NCI-H1436 (cell line): ENCODE measurements at regions not wholly inside any gene's neighbourhood (a gene's known extent, or its start where the extent isn't known, plus 50 kb on each side); places are given as distances from the start of the nearest gene placed in this dataset.
"Not testable (repeated sequence)": the region's sequence is repeated elsewhere in the genome, so short reads cannot be mapped to it uniquely, and the experiment has no call there.

Source experiments
- DNase-seq: peaks from one replicate; lab custom pipeline; 2025; lab: John Stamatoyannopoulos, UW

DNA sequence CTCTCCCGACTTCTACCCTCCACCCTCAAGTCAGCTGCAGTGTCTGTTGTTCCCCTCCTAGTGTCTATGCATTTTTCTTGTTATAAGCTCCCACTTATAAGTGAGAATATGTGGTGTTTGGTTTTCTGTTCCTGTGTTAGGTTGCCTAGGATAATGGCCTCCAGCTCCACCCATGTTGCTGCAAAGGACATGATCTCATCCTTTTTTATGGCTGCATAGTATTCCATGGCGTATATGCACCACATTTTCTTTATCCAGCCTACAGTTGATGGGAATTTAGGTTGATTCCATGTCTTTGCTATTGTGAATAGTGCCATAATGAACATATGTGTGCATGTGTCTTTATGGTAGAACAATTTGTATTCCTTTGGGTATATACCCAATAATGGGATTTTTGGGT is 80.7 kb downstream of the SPTSSA start:
- not testable (repeated sequence) for DNase-seq

DNA sequence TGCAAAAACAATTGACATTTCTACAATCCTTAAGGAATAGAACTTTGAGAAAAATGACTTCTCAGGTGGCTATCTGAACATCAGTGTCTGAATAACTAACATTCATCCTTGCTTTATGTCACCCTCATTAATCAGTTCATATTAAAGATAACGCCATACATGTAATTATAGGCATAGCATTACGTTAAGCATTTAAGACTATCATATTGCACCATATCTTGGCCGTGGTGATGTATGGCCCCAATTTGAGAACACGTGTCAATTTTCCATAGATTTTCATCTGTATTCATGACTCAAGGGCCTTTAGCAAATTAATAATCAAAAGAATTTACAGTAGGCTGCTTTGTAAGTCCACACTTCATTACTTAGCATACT is 81.6 kb downstream of the SPTSSA start:
- no peak for DNase-seq

DNA sequence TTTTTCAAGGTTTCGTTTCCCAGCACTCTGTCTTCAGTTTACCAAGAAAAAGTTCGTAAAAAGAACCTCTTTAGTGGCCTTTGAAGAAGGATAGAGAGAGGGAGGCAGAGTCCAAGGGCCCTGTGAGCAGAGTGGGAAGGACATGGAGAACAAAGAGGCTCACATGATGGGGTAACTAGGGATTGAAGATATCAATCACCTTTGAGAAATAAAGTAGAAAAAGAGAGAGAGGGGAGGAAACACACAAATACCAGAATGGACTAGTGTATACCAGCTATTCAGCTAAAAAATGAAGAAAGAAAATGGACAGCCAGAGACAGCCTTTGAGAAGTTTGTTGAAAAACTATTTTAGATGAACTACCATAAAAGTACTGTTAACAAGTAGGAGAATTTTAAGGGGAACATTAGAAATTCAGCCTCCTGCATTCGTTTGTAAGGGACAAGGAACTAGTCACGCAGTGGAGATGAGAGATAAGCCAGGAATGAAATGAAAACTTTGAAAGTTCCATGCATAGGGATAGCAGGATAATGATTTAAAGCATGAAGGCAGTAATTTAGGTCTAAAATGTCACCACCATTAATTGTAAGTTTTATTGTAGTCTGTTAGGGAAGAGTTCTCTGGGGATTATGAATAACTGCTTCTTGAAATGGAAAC is 82.1 kb downstream of the SPTSSA start:
- no peak for DNase-seq

DNA sequence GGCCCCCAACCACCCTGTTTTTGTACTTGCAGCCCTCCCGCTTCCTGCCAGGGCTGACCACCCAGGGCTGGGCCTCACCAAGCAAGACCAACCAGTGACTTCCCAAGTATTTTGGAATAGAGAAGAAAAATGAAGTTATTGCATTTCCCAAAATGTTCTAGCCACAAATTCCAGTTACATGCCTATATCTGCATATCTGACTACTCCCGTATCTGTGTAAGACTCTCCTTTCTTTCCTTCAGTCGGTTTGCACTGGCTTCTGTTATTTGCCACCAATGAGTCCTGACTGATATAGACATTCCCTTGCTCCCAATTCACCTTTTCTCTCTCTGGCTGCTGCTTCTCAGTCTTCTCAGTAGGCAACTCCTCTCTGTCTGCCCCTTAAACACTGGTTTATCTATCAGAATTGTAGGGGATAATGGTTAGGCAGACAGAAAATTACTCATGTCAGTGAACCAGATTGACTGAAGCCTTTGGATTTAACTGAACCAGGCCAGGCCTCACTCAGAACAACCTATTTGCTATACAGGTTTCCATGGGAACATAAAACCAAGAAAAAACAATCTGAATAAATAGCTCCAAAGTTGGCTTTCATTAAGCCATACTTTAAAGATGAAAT is 85.3 kb downstream of the SPTSSA start:
- no peak for DNase-seq

DNA sequence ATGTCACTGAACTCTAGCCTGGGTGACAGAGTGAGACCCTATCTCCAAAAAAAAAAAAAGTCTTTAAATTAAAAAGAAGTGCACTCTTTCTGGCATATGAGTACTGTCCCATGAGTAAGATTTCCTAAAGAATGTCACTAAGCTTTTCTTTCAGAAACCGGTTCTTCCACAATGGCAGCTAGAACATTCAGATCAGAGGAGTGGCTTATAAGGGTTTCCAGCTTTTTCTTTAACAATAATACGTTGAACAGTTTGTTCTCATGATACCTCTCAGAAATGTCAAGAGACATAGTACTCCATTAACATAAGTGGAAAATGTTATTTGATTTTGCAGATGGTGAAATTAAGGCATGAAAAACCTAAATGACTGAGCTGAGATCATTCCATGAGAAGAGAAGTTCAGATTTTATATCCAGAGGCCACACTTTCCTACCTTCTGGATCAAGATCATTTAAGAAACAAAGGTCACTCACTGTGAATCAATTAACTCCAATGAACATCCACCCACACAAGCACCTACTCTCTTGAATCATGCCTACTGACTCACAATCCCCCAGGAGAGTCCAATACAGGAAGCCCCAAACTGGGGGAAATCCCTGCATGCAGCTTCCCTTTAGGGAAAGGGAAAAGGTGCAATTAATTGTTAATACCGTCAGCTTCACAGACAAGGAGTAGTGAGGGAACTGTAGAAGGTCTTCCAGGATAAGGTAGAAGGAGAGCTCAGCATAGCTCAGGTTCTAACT is 86.9 kb downstream of the SPTSSA start:
- DNase-seq, result no peak

DNA sequence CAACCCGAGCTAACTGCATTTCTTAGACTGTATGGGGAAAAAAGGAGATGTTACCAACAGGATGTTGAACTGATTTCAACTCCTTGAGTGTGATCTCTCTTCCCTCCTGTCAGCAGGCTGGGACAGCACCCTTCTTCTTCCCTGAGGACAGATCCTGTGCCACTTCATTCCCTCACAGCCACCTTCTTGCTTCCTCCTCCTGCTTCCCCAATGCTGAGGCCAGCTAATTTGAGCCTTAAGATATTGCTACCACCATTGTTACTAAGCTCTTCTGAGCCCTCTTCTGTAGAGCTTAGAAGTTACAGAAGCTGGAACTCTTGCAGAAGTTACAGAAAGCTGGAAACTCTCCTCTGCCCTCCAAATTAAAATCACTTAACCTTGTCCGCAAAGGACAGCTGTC is 88.8 kb downstream of the SPTSSA start:
- DNase-seq, result no peak

DNA sequence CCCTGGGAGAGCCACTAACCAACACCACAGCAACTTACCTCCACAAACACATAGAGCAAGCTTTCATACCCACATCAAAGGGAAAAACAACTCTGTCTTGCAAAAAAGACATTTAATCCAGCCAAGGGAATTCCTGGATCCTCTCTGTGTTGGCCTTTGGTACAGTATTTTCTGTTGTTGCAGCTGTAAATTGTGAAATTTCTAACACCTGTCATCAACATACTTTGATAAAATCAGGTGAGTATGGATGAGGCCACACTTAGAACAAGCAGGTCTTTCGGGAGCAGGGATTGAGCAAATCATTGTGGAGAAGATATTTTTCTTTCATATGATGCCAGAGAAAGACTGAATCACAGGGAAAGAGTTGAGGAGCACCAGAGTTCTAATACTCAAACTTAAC is 89.3 kb downstream of the SPTSSA start:
- DNase-seq, result no peak

DNA sequence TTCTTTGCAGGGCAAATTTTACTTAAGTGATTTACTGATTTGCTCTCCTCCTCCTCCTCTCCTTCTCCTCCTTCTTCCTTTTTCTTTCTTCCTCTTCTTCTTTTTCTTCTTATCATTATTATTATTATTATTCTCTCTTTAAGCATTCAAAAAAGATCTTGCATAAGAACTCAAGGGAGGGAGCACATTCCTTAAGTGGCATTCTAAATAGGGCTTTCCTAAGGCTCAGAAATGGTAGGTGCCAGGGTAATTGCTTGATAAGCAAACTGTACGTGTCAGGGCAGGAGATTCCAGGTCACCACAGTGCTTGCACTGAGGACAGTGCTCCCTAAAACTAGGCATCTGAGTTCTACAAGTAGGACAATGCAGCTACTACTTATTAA is 92.4 kb downstream of the SPTSSA start:
- DNase-seq, result no peak

DNA sequence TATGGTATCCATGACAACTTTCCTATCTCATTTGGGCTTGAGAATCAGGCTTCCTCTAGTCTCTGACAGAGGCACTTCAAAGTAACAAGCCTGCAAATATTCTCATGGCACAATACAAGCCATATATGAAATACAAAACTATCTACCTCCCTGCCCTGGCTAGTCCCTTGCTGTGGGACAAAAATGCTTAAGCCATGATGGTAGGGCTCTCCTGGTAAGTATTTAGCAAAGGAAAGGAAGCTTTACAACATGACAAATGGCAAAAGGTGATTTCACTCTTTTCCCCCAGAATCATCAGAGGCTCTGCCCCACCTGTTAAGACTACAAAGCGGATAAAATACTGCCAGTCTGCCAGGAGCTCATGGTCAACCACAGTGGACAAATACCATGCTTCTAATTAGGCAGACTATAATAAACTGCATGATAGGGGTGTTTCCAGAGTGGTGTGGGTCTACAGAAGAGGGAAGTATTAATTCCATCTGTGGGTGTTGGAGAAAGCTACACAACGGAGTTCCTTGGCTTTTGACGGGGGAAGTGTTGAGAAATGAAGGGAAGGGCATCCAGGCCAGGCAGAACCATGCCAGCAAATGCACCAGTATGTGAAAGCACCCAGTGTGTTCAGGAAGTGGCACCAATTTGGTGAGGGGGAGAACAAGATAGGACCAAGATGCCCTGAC is 92.9 kb downstream of the SPTSSA start:
- DNase-seq, result no peak

DNA sequence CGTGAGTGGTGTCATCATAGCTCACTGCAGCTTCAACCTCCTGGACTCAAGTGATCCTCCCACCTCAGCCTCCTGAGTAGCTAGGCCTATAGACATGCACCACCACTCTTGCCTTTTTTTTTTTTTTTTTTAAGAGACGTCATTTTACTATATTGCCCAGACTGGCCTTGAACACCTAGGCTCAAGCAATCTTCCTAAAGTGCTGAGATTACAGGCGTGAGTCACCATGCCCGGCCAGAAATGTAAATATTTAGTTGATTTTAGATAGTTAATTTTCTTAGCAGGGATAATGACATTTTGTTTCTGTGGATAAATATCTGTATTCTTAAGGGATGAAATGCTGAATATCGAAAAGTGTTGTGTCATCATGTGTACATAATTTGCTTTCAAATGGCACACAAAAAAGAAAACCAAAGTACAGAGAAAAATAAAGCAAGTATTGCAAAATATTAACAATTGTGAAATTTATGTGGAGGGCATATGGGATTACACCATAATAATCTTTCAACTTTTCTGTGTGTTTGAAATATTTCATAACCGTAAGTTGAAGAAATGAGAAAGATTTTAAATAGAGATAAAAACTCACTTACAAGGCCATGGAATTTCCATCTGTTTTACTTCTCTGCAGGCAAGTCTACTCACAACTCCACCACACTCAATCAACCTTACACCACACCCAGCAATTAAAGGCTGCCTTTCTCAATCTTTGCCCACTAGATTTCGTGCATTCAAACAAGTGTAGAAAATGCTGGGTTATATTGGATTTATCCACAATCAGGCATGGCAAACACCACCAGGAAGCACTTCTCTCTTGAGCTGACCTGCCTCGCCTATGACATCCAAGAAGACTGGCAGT is 93.7 kb downstream of the SPTSSA start:
- no peak for DNase-seq

DNA sequence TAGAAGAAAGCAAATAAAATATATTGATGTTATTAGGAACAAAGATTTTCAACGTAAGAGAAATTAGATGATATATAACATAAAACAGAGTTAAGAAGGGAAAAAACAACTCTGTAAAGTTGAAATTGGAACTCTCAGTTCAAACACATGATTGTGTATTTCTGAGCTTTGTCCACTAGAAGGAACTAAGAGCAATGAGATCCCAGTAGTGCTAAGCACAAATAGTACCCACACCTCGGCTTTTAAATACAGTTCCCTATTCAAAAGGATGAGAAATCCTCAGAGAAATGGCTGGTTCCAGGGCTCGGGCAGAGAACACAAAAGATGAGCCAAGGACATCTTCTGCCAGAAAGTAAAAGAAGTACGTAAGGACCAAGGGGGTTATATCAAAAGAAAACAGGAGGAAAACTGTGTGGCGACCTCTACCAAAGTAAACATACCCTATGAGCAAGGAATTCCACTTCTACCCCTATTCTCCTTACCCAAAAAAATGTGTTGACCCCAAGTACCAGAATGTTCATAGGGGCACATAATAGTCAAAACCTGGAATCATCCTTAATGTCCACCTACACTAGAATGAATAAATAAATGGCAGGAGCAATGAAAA is 96.6 kb downstream of the SPTSSA start:
- DNase-seq, result no peak

DNA sequence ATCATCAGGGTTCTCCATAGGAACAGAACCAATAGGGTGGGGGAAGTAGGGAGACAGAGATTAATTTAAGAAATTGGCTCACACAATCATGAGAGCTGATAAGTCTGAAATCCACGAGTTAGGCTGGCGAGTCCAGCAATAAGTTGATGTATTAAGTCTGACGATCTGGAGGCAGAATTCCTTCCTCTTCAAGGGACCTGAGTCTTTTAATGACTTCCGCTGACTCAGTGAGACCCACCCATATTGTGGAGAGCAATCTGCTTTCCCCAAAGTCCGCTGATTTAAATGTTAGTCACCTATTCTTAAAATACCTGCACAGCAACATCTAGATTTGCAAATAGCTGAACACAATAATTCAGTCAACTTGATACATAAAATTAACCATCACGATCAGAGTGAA is 97.8 kb downstream of the SPTSSA start:
- no peak for DNase-seq

DNA sequence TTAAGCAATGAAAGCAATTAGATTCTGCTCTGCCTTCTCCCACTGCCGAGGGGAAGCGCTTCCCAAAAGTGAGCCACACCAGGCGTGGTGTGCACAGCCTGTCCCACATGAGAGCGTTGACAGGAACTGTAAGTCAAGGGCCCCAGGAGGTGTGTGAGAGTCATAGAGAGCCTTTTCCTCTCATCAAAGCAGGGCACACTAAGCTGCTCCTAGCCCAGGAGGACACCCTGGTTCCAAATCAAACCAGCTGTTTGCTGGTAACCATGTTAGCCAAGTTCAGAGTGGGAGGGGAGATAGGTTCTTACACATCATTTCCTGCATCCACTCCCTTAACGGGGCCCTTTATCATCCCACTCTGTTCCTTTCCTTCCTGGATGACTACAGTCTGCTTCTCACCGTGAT is 98.3 kb downstream of the SPTSSA start:
- no peak for DNase-seq

DNA sequence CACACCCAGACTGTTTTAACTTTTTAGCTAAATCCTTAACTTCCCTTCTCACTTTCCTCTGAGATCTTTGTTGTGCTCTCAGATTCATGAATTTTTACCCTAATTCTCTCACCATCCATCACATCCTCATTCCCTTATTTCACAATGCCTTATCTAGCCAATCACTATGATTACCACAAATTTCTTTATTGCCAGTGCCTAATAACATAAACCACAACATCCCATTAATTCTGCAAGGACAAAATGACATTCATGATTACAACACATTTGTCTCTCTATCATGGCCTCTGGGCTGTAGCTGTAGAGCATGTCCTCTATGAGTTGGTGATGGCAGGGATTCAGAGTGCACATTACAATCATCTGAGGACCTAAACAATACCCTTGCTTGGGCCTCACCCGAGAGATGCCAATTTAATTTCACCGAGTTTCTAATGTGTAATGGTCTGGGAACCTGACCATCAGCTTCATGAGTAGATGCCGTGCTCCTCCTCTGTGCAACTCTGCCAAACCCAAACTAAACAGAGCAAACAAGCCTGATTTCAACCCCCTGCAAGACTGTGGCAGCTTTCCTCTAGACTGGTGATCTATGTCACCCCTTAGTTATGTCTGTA is 99.3 kb downstream of the SPTSSA start:
- no peak for DNase-seq

DNA sequence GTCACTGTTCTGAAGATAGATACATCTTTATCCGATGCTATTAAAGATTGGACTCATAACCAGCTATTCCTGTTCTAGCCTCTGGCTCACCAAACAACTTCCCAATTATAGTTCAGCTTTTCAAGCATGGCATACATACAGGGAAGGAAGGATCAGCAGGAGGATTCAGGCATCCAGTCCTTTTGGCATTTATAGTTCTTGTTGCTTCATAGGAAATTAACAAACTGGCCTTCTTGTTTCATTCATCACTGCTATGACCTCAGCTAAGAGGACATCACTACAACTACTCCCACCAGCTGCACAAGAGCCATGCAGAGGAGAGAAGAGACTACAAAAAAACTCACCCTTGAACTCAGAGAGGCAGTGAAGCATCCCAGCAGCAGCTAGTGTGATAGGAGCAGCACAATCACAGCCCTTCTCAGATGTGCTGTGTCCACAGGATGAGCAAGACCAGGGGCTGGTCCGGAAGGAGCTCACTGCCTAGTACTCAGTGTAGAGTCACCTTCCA is 100.5 kb downstream of the SPTSSA start:
- no peak for DNase-seq

DNA sequence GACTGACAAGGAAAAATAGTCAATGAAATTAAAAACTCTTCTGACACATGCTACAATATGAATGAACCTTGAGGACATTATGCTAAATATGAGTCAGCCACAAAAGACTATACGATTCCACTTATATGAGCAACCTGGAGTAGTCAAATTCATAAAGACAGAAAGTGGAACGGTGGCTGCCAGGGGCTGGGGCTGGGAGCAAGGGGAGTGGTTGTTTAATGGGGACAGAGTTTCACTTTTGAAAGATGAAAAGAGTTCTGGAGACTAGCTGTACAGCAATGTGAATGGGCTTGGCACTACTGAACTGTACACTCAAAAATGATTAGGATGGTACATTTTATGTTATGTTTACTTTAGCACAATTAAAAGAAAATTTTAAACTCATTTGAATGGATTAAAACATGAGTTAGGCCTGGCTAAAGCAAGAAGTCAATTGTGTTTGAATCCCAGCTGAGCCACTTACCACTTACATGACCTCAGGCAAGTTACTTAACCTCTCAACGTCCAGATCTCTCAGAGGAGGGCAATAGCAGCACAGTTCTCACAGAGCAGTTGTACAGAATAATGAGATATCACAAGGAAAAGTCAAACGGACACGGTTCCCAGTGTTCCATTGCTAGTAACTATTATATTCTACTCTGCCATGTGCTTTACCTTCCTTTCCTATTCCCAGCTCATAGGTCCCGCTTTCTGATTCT is 102.5 kb downstream of the SPTSSA start:
- no peak for DNase-seq

DNA sequence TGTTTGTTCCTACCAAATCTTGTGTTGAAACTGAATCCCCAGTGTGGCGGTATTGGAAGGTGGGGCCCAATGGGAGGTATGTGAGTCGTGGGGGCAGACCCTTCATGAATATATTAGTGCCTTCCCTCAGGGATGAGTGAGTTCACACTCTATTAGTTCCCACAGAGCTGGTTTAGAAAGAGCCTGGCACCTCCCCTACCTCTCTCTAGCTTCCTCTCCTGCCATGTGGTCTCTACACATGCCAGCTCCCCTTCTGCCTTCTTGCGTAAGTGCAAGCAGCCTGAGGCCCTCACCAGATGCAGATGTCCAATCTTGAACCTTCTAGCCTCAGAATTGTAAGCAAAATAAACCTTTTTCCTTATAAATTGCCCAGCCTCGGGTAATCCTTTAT is 105.8 kb downstream of the SPTSSA start:
- DNase-seq, result no peak

DNA sequence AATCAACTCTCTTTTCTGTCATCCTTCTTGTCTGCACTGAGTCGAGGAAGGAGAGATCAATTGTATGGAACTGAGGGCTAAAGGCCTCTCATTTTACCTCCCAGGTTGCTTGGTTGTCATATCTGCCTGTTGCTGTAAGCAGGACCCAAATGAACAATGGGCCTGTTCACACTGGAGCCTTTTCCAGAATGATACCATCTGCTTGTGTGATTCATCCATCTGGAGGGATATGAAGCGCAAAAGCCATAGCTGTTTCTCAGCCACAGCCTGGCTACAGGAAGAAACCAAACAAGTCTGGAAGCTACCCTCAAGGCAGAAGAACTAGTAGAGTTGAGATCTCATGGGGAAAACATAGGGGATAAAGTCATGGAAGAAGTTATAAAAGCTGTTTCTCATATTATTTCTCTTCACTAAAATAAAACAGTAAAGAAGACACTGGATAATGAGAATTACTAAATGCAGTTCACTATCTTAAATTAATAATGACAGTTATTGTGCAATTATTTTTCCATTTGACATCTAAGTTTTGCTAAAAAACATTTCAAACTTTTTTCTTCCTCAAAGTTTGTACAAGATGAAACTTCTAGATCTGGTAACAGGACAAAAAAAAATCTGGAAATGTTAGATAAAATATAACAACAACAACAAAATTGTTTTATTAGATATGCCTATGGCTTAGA is 106.3 kb downstream of the SPTSSA start:
- DNase-seq, result no peak

DNA sequence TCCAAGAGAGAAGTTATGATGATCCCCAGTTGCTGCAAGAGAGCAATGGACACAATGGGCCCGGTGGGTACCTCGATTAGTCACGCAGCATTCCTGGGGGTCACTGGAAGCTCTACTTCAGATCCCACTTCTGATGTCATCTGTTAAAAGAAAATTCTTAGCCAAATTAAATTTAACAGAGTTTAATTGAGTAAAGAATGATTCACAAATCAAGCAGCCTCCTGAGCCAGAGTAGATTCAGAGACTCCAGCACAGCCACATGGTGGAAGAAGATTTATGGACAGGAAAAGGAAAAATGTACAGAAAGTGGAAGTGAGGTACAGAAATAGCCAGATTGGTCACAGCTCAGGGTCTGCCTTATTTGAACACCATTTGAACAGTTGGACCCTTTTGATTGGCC is 107.5 kb downstream of the SPTSSA start:
- no peak for DNase-seq

DNA sequence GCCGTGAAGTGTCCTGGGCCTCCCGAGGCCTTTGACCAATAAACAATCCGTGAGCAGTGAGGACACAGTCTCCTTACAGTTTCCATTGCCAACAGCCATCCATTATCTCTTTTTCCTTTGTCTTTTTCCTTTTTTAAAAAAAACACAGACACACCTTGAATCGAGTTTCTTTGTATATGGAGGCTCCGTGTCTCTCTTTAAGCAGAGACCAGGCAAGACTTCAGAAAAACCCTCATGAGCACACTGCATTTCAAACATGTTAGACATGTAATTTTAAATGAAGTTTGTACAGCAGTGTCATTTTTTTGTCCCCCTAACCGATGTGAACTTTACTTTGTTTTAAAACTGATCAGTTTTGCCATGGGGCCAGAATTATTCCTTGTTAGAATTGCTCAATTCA is 111.1 kb downstream of the SPTSSA start:
- no peak for DNase-seq
